ENCODE measurements at regions not wholly inside any gene's neighbourhood (a gene's known extent, or its start where the extent isn't known, plus 50 kb on each side); places are given as distances from the start of the nearest gene placed in this dataset.

DNA sequence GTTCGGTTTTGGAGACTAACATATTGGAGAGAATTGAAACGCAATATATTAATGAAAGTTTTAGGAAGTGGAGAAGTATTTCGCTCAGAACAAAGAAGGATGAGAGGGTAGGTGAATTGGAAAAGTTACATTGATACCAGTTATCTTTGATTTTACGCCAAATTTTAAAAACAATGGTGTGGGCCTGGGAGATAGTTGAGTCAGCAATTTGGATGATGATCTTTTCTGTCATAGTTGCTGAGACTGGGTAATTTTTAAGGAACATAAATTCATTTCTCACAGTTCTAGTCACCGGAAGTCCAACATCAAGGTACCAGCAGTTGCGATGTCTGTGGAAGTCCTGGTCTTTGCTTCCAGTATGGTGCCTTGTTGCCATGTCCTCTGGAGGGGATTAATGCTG, 644.8 kb upstream of the LCORL start:
- DNase-seq (ENCODE audit: insufficient read length, low spot score), result no peak
- TF ChIP-seq, protein P1, sequence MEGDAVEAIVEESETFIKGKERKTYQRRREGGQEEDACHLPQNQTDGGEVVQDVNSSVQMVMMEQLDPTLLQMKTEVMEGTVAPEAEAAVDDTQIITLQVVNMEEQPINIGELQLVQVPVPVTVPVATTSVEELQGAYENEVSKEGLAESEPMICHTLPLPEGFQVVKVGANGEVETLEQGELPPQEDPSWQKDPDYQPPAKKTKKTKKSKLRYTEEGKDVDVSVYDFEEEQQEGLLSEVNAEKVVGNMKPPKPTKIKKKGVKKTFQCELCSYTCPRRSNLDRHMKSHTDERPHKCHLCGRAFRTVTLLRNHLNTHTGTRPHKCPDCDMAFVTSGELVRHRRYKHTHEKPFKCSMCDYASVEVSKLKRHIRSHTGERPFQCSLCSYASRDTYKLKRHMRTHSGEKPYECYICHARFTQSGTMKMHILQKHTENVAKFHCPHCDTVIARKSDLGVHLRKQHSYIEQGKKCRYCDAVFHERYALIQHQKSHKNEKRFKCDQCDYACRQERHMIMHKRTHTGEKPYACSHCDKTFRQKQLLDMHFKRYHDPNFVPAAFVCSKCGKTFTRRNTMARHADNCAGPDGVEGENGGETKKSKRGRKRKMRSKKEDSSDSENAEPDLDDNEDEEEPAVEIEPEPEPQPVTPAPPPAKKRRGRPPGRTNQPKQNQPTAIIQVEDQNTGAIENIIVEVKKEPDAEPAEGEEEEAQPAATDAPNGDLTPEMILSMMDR (IDR thresholded peaks at IDR 0.05; ENCODE audit: insufficient read depth, missing control alignments), result no peak
- no peak for FAIRE-seq

DNA sequence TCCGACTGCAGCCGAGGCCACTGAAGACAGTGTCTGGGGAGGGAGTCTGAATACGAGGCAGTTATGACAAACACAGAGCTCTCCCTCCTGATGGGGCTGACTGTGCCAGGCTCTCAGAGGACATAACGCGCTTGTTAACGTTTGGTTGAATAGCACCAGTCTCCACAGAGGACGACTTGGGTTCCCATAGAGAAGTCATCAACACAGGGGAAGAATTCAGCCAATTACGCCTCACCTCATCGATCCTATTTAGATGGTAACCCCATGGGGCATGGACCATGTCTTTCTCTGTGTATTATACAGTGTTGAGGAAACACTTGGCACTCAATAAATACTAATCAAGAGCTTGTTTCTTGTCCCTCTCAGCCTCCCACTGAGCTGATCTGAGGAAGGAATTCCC, 642.6 kb upstream of the LCORL start:
- TF ChIP-seq, protein P1 (IDR thresholded peaks at IDR 0.05; ENCODE audit: insufficient read depth, missing control alignments), result no peak
- DNase-seq (ENCODE audit: insufficient read length, low spot score) (no peak), FAIRE-seq (no peak)

DNA sequence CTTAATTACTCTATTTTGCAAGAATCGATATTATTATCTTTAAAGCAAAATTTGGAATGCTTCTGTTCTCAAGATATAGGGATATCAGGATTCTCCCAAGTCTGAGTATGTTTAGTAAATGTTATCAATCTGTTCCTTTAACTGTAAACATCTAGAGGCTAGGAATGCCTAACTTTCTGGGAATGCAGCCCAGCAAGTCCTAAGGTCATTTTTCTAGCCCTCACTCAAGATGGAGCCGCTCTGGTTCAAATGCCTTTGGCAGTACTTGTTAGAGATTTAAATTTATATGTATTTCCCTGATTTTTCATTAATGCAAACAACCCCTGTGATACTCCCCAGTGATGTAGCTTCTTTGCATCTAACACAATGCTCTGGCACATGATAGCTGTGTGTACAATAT, 623.8 kb upstream of the LCORL start:
- DNase-seq (ENCODE audit: insufficient read length, low spot score) (no peak), FAIRE-seq (no peak)
- TF ChIP-seq, protein P1 (IDR thresholded peaks at IDR 0.05; ENCODE audit: insufficient read depth, missing control alignments), result no peak

DNA sequence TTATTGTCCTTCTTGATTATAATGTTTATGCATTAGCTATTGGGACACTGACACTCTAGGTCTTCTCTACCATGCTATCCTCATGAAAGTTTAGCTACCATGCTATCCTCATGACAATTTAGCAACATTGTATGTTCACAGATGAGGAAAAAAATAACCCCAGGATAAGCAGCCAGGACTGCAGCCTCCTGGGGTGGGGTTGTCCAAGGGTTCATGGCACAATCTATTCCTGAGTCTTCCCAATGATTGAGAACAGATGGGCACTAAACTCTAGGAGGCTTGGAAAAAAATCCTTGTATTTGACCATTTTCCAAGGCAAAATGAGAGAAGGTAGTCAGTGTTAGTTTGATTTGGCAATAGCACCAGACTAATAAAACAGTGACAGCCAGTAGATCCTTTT, 619.8 kb upstream of the LCORL start:
- TF ChIP-seq, protein P1 (IDR thresholded peaks at IDR 0.05; ENCODE audit: insufficient read depth, missing control alignments), result no peak
- DNase-seq (ENCODE audit: insufficient read length, low spot score) (no peak), FAIRE-seq (no peak)

DNA sequence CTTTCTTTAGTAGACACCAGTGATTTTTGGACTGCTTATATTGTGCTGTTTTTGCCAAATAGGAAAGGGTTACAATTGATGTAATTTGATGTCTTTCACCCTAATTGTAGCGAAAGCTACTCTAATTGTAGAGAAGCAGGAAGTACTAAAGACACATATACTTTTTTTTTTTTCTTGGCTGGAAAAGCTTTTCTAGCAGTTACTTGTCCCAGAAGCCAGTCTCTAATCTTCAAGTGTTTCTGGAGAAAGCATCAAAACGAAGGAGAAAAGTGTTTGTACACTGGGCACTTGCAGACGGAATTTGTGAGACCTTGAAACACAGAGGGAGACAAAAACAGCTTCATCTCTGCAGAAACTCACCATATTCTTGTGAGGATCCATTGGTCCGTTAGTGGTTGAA, 616.5 kb upstream of the LCORL start:
- no peak for DNase-seq (ENCODE audit: insufficient read length, low spot score)
- no peak for FAIRE-seq

DNA sequence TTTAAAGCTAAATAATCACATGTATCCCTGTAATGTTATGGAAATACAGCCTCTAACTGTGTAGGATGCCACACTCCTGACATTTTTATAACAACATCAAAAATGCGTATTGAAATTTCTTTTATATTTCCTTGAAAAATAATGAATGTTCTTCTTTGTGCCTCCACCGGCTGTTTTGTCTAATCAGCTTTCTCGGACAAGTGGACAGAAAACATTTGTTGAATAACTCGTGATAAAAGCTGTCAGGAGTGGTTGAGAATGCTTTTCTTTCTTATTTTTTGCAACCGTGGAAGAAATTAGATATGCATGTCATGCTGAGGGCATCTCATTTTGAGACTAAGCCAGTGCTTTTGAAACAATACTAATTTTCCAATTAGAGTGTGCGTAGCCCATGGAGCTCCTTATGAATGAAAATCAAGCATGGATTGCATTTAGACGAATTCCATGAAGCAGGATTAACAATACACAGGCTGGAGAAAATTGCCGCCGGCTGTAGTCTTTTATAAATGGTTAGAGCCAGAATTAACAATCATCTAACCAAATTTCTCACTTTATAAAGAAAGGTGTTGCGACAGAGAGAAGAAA, 614.5 kb upstream of the LCORL start:
- FAIRE-seq (no peak), DNase-seq (ENCODE audit: insufficient read length, low spot score) (no peak)
- TF ChIP-seq, protein P1 (IDR thresholded peaks at IDR 0.05; ENCODE audit: insufficient read depth, missing control alignments), result no peak

More for the DNA sequence above, 616.5 kb upstream of the LCORL start:
- TF ChIP-seq, protein P1 (IDR thresholded peaks at IDR 0.05; ENCODE audit: insufficient read depth, missing control alignments), result no peak

DNA sequence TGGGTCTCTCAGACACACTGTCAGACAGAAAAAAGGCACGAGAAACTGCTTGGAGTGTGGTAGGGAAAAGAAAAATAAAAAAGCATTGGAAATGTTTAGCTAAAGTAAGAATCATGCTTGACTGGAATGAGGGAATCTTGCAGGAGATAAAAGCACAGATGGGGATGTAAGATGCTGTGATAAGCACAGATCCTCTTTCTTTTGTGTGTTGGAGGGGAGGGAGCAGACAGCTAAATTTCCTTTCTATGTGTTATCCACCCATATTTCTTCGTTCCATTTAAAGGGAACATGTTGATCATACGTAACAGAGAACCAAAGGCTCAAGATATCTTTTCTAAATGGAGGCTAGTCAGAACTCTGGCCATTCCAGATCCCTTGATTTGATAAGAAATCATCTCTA, 614.0 kb upstream of the LCORL start:
- TF ChIP-seq, protein P1 (IDR thresholded peaks at IDR 0.05; ENCODE audit: insufficient read depth, missing control alignments), result no peak
- FAIRE-seq (no peak), DNase-seq (ENCODE audit: insufficient read length, low spot score) (no peak)
